HepG2 (cell line): ENCODE measurements at regions not wholly inside any gene's neighbourhood (a gene's known extent, or its start where the extent isn't known, plus 50 kb on each side); places are given as distances from the start of the nearest gene placed in this dataset.

Experiments
- ARID2 ChIP-seq: sonication (generic); formaldehyde crosslinking; IDR thresholded peaks from 2 replicates; pipeline ENCODE4 v1.8.1; 2022; ENCODE audit warnings: mild to moderate bottlenecking, missing genetic modification reagents, borderline replicate concordance
- ATF4 ChIP-seq, 2 experiments: fragments of 450-650 bp in 1 of 2; sonication (generic) in 1 of 2; formaldehyde crosslinking; IDR thresholded peaks; 2 replicates each; pipeline versions ENCODE4 v1.5.0 to v1.8.0; 2020 to 2022; ENCODE audit warnings: mild to moderate bottlenecking in 1 of 2, missing genetic modification reagents in 1 of 2
- ERF ChIP-seq: IDR thresholded peaks from 2 replicates; pipeline ENCODE4 v1.6.1; 2018; ENCODE audit warnings: missing biosample characterization, missing genetic modification reagents
- HNRNPL ChIP-seq: fragments of 200-400 bp; formaldehyde crosslinking; IDR thresholded peaks from 2 replicates; pipeline ENCODE4 v1.6.1; 2017; ENCODE audit warnings: mild to moderate bottlenecking, low read depth, low read length
- HOXA5 ChIP-seq: sonication (generic); formaldehyde crosslinking; IDR thresholded peaks from 2 replicates; pipeline ENCODE4 v1.4.0; 2020; ENCODE audit warnings: missing genetic modification reagents
- MAX ChIP-seq: IDR thresholded peaks from 2 replicates; pipeline ENCODE4 v1.6.1; 2012; ENCODE audit warnings: inconsistent platforms
- MXD1 ChIP-seq: sonication (generic); formaldehyde crosslinking; IDR thresholded peaks from 2 replicates; pipeline ENCODE4 v1.4.0; 2020; ENCODE audit warnings: mild to moderate bottlenecking, missing genetic modification reagents
- MXD4 ChIP-seq: IDR thresholded peaks from 2 replicates; pipeline ENCODE4 v1.6.1; 2016; ENCODE audit warnings: mild to moderate bottlenecking, missing biosample characterization, missing genetic modification reagents
- NFIC ChIP-seq: IDR thresholded peaks from 2 replicates; pipeline ENCODE4 v1.6.1; 2012; ENCODE audit warnings: mild to moderate bottlenecking, low read length, inconsistent platforms
- PHF8 ChIP-seq: sonication (generic); formaldehyde crosslinking; IDR thresholded peaks from 2 replicates; pipeline ENCODE4 v1.5.0; 2020; ENCODE audit warnings: missing genetic modification reagents
- RXRB ChIP-seq: IDR thresholded peaks from 2 replicates; pipeline ENCODE4 v1.6.1; 2016; ENCODE audit warnings: borderline replicate concordance, missing genetic modification reagents, missing compliant biosample characterization
- SETDB1 ChIP-seq: sonication (generic); formaldehyde crosslinking; IDR thresholded peaks from 2 replicates; pipeline ENCODE4 v1.5.1; 2020; ENCODE audit warnings: missing genetic modification reagents, mild to moderate bottlenecking, borderline replicate concordance
- TAF1 ChIP-seq: sonication (generic); formaldehyde crosslinking; IDR thresholded peaks from 2 replicates; pipeline ENCODE4 v1.4.0; 2020; ENCODE audit warnings: missing genetic modification reagents
- ZFP1 ChIP-seq: IDR thresholded peaks from 2 replicates; pipeline ENCODE4 v1.6.1; 2016
- ZNF20 ChIP-seq: sonication (generic); formaldehyde crosslinking; IDR thresholded peaks from 2 replicates; pipeline ENCODE4 v1.4.0; 2020; ENCODE audit warnings: mild to moderate bottlenecking, moderate library complexity, missing genetic modification reagents
- ZNF333 ChIP-seq: sonication (generic); formaldehyde crosslinking; IDR thresholded peaks from 2 replicates; pipeline ENCODE4 v1.4.0; 2020; ENCODE audit warnings: mild to moderate bottlenecking, missing genetic modification reagents, borderline replicate concordance
- ZNF382 ChIP-seq: sonication (generic); formaldehyde crosslinking; IDR thresholded peaks from 2 replicates; pipeline ENCODE4 v1.5.0; 2020; ENCODE audit warnings: missing genetic modification reagents, mild to moderate bottlenecking, borderline replicate concordance
- ZNF563 ChIP-seq: sonication (generic); formaldehyde crosslinking; IDR thresholded peaks from 2 replicates; pipeline ENCODE4 v1.8.0; 2022; ENCODE audit warnings: mild to moderate bottlenecking, moderate library complexity, missing genetic modification reagents
- ZNF710 ChIP-seq: sonication (generic); formaldehyde crosslinking; IDR thresholded peaks from 2 replicates; pipeline ENCODE4 v1.5.0; 2020; ENCODE audit warnings: mild to moderate bottlenecking, missing genetic modification reagents, borderline replicate concordance
- TF ChIP-seq, protein P1 (sequence below): sonication (generic); formaldehyde crosslinking; IDR thresholded peaks from 2 replicates; pipeline ENCODE4 v1.4.0; 2020; ENCODE audit warnings: missing genetic modification reagents, low read depth, mild to moderate bottlenecking, borderline replicate concordance
- TF ChIP-seq, protein P2 (sequence below): IDR thresholded peaks from 2 replicates; pipeline ENCODE4 v1.6.1; 2016; ENCODE audit warnings: control low read depth
- TF ChIP-seq, protein P3 (sequence below): sonication (generic); formaldehyde crosslinking; IDR thresholded peaks from 2 replicates; pipeline ENCODE4 v1.5.1; 2020; ENCODE audit warnings: missing genetic modification reagents, mild to moderate bottlenecking, borderline replicate concordance
- TF ChIP-seq, protein P4 (sequence below): sonication (generic); formaldehyde crosslinking; IDR thresholded peaks from 2 replicates; pipeline ENCODE4 v1.8.0; 2022; ENCODE audit warnings: missing genetic modification reagents, mild to moderate bottlenecking, borderline replicate concordance

DNA sequence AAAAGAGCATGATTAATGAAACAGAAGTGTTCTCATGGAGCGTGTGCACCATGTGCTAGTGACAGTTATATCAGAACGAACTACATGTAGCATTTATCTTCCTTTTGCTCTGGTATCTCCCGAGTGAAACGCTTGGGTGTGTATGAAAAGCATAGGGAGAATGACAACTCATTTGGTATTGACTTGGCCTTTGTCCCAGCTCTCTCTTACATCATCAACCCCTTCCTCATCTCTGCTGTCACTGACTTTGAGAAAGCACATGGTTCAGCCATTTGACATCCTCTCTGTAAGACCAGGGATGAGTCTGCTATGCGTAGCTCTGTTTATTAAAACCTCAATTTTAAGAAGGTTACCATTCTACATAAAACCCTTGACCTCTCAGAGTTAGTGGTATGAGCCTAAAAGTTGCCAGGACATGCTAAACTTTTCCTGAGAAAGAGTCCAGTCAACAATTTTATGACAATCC lies 201.0 kb downstream of the NRIP1 start (continued):
- TF ChIP-seq ZNF382 (CRISPR knock-in tag) = no peak
- 0 out of 2 replicates have a peak, but pooled peaks have one; percentile 50 for TF ChIP-seq HOXA5 (CRISPR knock-in tag)
- no peak for TF ChIP-seq ZNF563 (CRISPR knock-in tag)
- TF ChIP-seq ZFP1 (CRISPR knock-in tag) = no peak
- no peak for TF ChIP-seq ARID2 (CRISPR knock-in tag)
- TF ChIP-seq MXD1 (CRISPR knock-in tag) = no peak
- 0 out of 2 replicates have a peak, but pooled peaks have one; percentile 60 for TF ChIP-seq ERF (CRISPR knock-in tag)
- TF ChIP-seq, protein P1, sequence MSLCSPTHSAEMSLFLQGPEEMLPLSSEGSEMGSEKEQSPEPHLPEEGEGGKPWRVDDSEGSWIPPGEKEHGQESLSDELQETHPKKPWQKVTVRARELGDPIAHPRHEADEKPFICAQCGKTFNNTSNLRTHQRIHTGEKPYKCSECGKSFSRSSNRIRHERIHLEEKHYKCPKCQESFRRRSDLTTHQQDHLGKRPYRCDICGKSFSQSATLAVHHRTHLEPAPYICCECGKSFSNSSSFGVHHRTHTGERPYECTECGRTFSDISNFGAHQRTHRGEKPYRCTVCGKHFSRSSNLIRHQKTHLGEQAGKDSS (CRISPR knock-in tag) = no peak
- TF ChIP-seq MXD4 = peak; percentile 63; the same call in 1 of the 2 replicates
- TF ChIP-seq MAX = peak; percentile 96
- TF ChIP-seq TAF1 (CRISPR knock-in tag) = no peak
- no peak for TF ChIP-seq ZNF710
- TF ChIP-seq ZNF333 (CRISPR knock-in tag) = no peak
- TF ChIP-seq NFIC = no peak
- TF ChIP-seq, protein P2, sequence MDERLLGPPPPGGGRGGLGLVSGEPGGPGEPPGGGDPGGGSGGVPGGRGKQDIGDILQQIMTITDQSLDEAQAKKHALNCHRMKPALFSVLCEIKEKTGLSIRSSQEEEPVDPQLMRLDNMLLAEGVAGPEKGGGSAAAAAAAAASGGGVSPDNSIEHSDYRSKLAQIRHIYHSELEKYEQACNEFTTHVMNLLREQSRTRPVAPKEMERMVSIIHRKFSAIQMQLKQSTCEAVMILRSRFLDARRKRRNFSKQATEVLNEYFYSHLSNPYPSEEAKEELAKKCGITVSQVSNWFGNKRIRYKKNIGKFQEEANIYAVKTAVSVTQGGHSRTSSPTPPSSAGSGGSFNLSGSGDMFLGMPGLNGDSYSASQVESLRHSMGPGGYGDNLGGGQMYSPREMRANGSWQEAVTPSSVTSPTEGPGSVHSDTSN = no peak
- TF ChIP-seq ZNF20 (CRISPR knock-in tag) = no peak
- TF ChIP-seq HNRNPL = no peak
- no peak for TF ChIP-seq PHF8 (CRISPR knock-in tag)
- TF ChIP-seq, protein P3, sequence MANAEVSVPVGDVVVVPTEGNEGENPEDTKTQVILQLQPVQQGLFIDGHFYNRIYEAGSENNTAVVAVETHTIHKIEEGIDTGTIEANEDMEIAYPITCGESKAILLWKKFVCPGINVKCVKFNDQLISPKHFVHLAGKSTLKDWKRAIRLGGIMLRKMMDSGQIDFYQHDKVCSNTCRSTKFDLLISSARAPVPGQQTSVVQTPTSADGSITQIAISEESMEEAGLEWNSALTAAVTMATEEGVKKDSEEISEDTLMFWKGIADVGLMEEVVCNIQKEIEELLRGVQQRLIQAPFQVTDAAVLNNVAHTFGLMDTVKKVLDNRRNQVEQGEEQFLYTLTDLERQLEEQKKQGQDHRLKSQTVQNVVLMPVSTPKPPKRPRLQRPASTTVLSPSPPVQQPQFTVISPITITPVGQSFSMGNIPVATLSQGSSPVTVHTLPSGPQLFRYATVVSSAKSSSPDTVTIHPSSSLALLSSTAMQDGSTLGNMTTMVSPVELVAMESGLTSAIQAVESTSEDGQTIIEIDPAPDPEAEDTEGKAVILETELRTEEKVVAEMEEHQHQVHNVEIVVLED (CRISPR knock-in tag) = no peak; the same call in 1 of the 2 replicates
- TF ChIP-seq SETDB1 = no peak
- TF ChIP-seq ATF4 (CRISPR knock-in tag; IDR thresholded peaks at IDR 0.05) = peak in 1 of 2 experiments; percentile 90; a peak in 2 of 4 replicates
- TF ChIP-seq, protein P4, sequence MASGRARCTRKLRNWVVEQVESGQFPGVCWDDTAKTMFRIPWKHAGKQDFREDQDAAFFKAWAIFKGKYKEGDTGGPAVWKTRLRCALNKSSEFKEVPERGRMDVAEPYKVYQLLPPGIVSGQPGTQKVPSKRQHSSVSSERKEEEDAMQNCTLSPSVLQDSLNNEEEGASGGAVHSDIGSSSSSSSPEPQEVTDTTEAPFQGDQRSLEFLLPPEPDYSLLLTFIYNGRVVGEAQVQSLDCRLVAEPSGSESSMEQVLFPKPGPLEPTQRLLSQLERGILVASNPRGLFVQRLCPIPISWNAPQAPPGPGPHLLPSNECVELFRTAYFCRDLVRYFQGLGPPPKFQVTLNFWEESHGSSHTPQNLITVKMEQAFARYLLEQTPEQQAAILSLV (CRISPR knock-in tag) = no peak
- peak; percentile 76 for TF ChIP-seq RXRB (CRISPR knock-in tag)
